GM18870 (cell line): ENCODE measurements at regions not wholly inside any gene's neighbourhood (a gene's known extent, or its start where the extent isn't known, plus 50 kb on each side); places are given as distances from the start of the nearest gene placed in this dataset.
"Not testable (repeated sequence)": the region's sequence is repeated elsewhere in the genome, so short reads cannot be mapped to it uniquely, and the experiment has no call there.

Experiments used
- ATAC-seq: cut with Tn5 transposase; IDR thresholded peaks from one replicate; pipeline ENCODE4 v1.9.1; 2021; ENCODE audit warnings: moderate library complexity; ENCODE audit not compliant: unreplicated experiment

DNA sequence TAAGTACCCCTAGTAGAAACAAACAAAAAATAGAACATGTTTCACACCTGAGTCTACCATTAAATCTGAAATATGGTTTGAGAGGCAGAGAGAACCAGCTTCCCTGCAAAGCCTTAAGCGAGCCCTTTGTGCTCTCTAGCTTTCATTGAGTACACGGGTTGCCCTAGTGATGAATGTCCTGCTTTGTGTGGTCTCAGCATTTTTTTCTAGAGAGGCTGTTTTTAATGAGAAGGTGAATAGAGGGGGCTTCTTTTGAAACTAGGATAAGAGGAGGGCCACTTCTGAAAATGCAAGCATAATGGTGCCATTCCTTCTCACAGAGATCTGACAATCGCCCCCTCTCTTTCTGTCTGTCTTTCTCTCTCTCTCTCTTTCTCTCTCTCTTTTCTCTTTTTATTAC lies 131.3 kb downstream of the MACIR start:
- ATAC-seq = no peak

DNA sequence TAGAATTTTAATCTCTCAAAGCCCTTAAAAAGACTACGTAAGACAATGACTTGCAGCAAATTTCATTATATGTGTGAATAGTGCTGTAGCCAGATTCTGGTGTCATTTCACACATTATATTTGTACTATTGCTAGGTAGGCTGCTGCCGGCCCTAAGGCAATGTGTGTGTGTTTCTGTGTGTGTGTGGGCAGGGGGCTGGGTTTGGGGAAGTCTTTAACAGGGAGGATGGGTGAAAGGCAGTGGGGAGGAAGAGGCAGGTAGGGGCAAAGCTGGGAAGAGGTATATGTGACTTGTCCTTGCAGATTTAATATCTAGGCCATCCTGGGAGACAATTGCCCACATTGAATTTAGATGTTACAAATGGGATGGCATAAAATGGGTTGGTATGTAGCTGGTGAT lies 130.8 kb downstream of the MACIR start:
- no peak for ATAC-seq

DNA sequence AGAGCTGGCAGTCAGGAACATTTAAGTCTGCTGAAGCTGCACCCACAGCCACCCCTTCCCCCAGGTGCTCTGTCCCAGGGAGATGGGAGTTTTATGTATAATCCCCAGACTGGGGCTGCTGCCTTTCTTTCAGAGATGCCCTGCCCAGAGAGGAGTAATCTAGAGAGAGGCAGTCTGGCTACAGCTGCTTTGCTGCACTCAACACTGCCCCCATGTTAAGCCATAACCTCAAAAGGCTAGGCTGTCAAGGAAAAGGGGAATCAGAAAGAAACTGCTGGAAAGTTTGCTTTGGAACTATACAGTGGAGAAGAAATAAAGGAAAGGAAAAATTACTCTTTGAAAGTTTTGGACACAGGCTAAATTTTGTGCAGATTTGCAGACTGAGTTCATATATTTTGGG lies 127.2 kb downstream of the MACIR start:
- ATAC-seq = no peak

DNA sequence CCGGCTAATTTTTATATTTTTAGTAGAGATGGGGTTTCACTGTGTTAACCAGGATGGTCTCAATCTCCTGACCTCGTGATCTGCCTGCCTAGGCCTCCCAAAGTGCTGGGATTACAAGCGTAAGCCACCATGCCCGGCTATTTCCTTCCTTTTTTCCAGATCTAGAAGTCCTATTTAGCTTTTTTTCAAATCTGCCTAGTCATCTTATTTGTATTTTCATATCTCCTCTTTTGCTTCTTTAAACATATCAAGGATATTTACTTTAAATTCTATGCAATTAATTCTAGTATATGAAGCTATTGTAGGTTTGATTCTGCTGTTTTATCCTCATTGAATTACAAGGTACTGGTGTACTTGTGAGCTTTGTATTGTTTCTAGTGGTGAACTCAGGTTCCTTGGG lies 119.1 kb downstream of the MACIR start:
- ATAC-seq = not testable (repeated sequence)

DNA sequence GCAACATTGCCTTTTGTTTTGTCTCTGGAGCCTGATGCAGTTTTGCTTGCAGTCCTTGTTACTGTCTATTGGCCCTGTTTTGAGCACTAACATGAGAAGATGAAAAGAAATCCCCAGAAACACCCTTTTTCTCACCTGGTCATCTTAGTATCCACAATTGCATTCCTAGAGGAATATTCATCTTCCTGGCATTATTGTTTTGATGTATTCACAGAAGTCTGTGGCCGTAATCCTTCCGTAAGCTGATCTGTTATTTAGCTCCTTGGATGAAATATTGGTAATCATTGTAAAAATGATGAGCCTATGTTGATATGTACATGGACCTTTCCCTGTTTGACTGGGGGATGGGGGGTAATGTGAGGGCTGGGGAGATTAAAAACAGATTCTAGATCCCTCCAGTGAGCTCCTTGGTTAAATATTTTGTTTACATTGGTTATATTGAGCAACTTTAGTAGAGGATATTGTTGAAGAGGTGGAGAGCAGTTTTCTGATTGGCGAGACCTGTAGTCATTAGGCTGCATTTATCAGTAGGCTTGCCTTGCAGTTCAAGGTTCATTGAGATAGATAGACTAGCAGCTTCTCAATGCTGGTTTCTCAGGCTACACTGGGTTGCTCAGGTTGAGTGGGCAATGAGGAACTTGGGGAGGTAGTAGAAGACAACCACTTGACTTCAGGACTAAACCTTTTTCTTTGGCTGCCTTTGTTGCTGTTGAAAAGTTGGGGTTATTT lies 117.5 kb downstream of the MACIR start:
- no peak for ATAC-seq

DNA sequence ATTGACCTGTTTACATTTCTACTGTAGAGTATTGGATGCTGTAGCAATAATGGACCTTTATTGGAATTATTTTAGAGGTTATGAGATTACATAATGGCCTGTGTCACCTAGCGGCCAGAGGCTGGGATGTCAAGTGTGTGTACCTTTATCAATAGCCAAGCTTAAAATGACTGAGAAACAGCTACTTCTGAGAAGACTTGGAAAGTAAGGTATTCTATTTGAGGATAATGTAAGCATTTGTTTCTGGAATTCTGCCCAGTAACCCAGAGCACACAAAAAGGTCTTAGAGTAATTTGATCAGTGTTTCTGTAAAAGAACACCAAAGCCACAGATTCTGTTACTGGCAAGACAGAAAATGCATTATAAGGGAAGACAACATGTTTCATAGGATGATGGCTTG lies 116.8 kb downstream of the MACIR start:
- ATAC-seq = no peak

DNA sequence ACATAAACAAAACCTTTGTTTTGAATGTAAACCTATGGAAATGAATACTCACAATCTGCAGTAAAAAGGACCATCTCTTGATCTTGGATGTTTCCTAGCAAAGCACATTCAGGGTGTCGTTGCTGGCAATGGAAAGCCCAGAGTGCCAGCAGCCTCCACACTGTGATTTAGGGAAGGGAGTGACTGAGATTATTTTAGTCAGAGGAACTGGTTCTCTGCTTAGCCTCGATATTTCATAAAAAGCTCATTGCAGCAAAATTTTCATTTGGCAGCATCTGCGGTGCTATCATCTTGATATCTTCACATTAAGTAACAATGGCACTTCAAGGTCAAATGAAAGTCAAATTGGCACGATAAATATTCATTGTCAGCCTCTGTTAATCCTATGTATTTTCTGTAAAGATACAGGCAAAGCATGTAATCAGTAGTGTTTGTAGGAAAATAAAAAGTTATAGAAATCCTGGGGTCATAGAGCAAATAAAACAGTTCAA lies 116.0 kb downstream of the MACIR start:
- no peak for ATAC-seq

DNA sequence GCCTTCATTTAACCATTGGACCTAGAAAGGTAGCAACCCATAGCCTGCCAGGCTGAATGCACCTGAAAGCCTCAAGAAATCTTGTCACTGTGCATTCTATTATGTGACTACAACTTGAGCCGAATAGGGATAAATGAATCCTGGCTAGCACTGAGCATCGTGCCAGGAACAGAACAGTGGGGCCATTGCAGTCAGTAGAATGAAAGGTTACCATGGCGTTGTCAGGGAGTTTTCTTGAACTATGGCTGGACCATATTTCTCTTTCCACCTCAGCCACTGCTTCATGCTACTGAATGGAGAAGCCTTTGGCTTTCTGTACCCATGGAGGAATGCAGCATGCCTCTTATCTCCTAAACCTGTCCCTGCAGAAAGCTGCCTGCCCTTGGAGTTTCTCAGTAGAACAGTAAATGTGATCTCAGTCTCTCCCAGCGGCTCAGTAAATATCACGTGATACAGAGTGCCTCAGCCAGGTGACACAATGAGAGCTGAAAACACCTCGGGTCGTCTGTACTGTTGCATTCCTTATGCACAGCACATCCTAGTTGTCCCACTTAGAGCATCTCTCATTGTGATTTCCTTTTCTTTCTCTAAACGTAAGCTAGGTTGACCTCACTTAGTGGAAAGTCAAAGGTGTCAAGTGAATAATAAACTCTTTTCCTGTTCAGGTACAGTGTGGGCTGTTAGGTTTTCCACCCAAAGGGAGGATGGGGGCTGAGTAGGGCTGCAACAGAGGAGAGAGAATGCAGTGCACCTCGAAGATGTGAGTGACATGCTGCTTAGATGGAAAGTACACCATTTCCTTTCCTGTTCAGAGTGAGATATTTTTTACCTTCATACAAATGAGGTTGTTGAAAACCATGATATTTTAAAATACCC lies 115.3 kb downstream of the MACIR start:
- ATAC-seq = no peak

DNA sequence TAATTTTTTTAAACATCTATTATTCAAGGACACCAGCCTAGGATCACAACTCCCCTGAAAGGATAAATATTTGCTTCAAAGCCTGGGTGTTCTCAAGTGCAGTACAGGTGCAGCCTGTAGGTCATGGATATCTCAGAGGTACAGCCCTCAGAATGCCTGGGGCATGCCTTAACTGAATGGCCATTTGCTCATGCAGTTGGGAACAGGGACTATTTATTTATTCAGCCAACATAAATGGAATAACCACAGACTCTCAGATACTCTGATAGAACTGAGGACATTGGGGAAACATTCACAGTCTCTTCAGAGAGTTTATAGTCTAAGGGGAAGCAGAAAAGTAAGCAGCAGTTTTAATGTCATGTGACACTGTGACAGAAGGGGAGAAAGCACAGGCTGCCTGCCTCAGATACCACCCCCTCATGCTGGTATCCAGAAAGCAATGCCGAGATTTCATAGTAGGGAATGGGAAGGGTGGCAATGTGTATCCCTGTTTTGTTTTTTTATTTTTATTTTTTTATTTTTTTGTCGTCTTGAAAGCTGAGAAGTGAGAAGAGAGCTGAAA lies 112.6 kb downstream of the MACIR start:
- no peak for ATAC-seq

DNA sequence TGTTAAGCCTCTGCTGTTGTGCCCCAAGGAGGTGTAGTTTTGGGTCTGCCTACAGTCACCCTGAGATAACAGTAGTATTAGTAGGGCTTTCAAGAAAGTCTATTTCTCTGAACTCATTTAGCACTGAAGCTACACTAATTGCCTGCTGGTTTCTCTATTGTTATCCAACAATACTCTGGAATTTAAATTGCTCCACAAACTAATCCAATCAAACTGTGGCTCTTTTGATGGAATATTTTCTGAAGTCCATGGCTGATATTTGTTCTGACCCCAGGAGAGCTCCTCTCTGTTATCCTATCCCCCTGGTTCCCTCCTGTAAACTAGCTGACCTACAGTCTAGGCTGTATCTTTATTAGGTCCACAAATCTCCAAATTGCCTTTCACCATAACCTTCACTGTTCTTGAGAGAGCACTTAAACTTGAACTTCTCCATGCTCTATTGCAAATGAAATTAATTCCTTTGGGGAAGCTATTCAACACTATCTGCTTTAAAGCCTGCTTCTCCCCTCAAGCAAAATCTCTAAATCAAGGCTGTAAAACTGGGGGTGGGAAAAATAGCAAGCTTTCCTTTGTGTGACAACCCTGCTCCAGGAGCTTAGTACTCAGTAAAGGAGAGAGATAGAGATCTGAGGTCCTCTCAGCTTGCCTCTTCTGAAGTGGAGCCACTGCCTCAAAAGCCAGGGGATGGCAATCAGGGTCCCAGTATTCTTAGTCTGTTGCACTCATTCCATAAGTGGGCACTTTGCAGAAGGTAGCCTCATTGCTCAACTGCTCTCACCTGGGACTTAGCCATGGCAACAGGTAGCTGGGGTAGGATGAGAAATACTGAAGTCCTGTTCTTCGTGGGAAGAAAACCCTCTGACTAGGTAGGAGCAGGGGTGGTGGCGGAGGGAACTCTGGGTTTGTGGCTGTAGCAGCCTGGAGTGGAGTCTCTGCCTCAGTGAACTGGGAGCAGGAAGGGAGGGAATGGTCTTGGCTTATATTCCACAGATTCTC lies 110.9 kb downstream of the MACIR start:
- ATAC-seq = no peak

DNA sequence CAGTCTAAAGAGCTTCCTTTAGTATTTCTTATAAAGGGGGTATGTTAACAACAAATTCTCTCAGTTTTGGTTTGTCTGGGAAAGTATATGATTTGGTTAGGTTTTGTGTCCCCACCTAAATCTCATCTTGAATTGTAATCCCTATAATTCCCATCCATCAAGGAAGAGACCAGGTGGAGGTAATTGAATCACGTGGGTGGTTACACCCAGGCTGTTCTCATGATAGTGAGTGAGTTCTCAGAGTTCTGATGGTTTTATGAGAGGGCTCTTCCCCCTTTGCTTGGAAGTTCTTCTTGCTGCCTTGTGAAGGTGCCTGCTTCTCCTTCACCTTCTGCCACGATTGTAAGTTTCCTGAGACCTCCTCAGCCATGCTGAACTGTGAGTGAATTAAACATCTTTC lies 109.1 kb downstream of the MACIR start:
- ATAC-seq = no peak

DNA sequence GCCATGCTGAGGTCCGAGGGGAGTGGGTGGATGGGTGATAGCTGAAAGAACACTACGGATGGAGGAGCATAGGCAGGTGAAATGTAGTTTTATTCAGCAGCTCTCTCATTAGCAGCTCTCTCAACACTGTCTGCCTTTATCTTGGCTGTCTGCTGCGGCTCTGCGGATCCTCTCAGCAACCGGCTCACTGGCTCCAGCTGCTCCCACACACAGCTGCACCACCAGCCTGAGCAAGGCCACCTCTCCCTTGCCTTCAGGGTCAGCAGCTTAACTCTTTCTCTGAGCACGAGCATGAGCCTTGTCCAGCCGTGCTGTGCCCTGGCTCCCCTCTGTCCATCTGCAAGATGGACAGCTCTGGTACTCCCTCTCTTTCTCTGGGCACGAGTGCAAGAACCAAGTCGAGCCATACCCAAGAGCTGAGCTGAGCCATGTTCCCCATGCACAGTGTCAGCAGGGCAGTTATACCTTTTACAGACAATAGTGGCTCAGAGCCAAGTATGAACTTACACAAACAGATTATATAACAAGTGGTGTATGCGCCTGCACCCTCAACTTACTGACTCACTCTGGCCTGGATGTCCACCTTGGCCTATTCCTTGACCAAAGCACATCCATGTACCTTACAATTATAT lies 108.5 kb downstream of the MACIR start:
- ATAC-seq = no peak

DNA sequence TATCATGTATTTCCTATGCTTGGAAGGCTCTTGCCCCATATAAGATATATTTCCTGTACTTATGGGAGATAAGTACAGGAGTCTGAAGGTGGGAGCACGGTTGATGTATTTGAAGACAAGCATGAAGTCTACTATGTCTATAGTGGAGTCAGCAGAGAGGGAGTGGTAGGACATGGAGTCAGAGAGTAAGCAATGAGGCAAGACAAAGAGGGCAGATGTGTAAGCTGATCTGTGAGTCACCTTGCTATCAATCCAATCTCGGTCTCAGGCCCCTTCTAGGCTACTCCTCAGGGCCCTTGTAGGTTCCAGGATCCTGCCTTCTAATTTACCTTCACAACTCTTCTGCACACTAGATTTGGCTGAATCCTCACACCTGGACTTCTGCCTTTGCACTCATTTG lies 105.5 kb downstream of the MACIR start:
- no peak for ATAC-seq

DNA sequence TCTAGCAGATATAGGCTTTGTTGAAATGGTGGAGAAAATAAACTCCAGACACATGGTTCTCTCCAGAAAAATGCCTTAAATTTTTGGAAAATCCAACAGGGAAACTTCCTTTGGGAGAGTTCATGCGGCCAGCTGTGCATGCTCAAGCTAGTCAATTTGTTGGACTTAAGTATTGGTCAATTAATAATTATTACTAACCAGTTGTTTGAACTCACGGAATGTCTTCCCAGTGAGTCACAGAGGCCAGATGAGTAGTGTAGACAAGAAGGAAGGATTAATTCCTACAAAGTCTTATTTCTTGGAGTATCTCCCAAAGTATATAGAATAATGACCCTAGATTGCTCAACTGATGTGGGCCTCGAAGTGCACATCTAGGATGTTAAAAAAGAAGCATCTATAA lies 103.6 kb downstream of the MACIR start:
- ATAC-seq = no peak

DNA sequence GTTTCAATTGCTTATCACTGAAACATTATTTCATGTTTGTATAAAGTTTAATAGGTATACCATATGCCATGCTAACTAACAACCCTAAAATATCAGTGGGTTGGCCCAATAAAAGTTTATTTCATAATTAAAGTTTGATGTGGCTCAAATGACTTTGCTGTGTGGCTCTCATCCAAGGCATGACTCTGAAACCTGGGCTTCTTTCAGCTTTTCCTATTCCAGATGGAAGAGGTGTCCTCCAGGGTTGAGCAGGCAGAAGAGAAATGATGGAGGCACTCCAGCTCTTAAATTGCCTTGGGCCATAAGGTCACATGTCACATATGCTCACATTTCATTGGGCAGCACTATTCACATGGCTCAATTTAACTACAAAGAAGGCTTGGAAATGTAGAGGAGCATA lies 101.9 kb downstream of the MACIR start:
- ATAC-seq = no peak

DNA sequence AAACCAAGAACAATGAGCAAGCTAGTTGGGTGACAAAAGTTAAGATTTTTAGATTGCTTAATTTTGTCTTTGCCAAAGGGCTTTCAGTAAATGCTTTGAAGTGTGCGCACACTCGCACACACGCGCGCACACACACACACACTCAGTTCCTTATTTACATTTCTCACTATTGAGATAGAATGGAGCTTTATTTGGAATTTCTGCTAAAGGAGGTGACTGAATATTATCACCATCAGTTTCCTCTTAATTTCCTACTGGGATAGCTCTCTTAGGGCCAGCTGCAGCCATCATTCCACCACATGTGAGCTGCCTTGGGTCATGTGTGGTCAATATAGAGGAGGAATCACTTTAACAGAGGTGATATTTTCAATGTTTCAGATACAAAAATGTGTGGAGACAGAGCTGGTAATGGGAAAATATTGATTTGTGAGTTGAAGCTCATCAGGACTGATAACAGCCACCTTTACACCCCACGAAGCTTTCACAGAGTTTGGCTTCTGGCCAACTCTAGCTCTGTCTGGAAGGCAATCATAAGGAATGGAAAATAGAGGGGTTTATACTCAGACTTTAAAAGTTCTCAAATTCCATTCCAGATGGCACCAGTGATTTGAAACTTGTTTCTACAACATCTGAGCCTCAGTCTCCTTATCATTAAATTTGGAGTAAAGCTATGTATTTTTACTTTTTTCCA lies 99.9 kb downstream of the MACIR start:
- no peak for ATAC-seq

DNA sequence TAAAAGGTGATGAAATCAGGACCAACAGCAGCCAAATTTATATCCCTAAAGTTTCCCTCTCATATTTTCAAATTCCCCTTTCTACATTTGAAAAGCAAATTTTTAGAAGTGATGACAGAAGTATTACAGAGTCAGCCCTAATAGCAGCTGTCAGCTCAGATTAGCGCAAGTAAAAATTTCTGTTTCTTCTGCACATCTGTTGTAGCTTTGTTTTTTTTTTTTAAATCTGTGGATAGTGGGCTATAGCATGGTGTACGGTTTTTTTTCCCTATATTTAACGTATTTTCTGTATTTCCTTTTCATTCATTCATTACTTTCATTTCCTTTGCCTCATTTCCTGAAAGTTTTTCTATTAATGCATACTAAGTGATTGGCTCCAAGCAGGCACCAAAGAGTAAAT lies 99.1 kb downstream of the MACIR start:
- no peak for ATAC-seq

DNA sequence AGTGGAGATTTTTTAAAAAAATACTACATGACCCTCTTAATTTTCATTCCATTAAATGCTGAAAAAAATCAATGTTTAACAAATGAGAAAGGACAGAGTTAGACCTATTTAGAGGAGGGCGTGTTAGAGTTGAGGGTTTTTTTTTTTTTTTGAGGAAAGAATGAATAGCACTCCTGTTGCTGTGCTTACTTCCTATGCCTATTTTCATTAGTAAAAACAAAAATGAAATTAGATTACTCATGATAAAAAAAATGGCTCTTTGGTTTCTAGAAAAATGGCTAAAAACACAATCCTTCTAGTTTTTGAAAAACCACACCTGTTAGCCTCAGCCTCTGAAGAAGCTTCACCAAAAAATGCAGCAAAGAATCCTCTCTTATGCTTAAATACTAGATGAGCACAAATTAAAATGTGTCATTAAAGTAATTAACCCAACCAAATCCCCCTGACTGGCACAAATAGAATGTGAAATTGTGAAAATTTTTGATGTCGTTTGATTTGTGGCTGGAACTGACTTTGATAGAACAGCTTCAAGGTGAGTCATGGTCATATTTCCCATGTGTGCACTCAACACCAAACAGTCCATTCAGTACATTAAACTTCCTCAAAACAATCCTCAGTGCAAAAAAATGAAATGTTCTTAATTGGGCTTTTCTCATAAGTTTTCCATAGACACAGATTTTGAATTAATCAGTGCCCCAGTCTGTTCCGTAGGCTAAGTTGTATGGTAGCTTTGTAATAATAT lies 98.0 kb downstream of the MACIR start:
- peak; percentile 54 for ATAC-seq

DNA sequence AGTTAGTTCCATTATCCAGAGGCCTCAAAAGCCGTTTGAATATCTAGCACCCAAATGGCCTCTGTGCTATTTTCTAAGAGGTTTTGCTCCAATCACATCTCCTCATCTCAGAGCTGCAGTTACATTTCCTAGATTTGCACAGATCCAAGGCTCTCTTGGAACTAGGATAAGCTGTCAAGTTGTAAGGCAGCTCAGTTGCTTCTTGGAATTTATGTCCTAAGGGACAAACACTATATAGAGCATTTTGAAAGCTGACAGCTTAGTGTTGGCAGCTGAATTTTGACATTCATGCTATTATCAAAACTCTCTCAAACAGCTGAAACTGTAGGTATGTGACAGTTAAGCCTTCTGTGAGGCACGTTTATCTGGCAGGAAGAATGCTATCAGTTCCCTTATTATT lies 97.0 kb downstream of the MACIR start:
- no peak for ATAC-seq
